Liver (tissue), 3 donors: ENCODE measurements at regions not wholly inside any gene's neighbourhood (a gene's known extent, or its start where the extent isn't known, plus 50 kb on each side); places are given as distances from the start of the nearest gene placed in this dataset.

Experiments
- CTCF ChIP-seq: fragments of 150-350 bp; IDR thresholded peaks from 2 replicates; pipeline ENCODE4 v1.5.1; 2017; ENCODE audit warnings: improper control_type of control experiment, low read depth, low read length; ENCODE audit not compliant: missing input control
- FOXA1 ChIP-seq: IDR thresholded peaks from 2 replicates; pipeline ENCODE4 v1.6.1; 2016; ENCODE audit warnings: antibody characterized with exemption
- MAX ChIP-seq: IDR thresholded peaks from 2 replicates; pipeline ENCODE4 v1.6.1; 2016; ENCODE audit warnings: antibody characterized with exemption
- RAD21 ChIP-seq, 2 donors: IDR thresholded peaks; 2 replicates each; pipeline ENCODE4 v1.6.1; 2016; ENCODE audit warnings: antibody characterized with exemption in 2 of 2, mild to moderate bottlenecking in 2 of 2
- RXRA ChIP-seq, 2 donors: IDR thresholded peaks; 2 replicates each; pipeline ENCODE4 v1.6.1; 2017 to 2018; ENCODE audit warnings: antibody characterized with exemption in 2 of 2, mild to moderate bottlenecking in 1 of 2
- TAF1 ChIP-seq: conservative IDR thresholded peaks from 2 replicates; pipeline ENCODE4 v1.6.1; 2016; ENCODE audit warnings: antibody characterized with exemption, mild to moderate bottlenecking
- YY1 ChIP-seq: IDR thresholded peaks from 2 replicates; pipeline ENCODE4 v1.6.1; 2016; ENCODE audit warnings: antibody characterized with exemption, mild to moderate bottlenecking
- donor health status: healthy.
- donor health status: healthy.

- TF ChIP-seq CTCF = peak; percentile 13
- TF ChIP-seq MAX = no peak
- no peak for TF ChIP-seq YY1
- TF ChIP-seq FOXA1 = no peak
- no peak for TF ChIP-seq RAD21 (IDR thresholded peaks at IDR 0.05)
- no peak for TF ChIP-seq TAF1
- TF ChIP-seq RXRA (IDR thresholded peaks at IDR 0.05) = no peak
Observed at GRCh38 chr15:31975830-31976229, 54.5 kb upstream of the CHRNA7 start.
